Lung (tissue), 11 donors: ENCODE measurements at regions not wholly inside any gene's neighbourhood (a gene's known extent, or its start where the extent isn't known, plus 50 kb on each side); places are given as distances from the start of the nearest gene placed in this dataset.
A peak's percentile ranks its signal among the peaks of the same experiment; 100 is the strongest.

ENCODE experiments used
- ATAC-seq: fragments of 200-7000 bp; cut with Tn5 transposase; one replicate; pipeline ENCODE4 v1.9.1; 2020; ENCODE audit warnings: moderate number of reproducible peaks; ENCODE audit not compliant: insufficient read depth, low FRiP score
- DNase-seq, 3 donors: peaks; one replicate each; pipeline ENCODE4 v3.0.0-alpha.2; 2013 to 2017
- H3K27ac ChIP-seq, 2 donors: one replicate each; pipeline ENCODE4 v1.5.1; 2013; ENCODE audit warnings: mild to moderate bottlenecking in 2 of 2, moderate library complexity in 2 of 2, control low read depth in 1 of 2, inconsistent platforms in 1 of 2, low read depth in 1 of 2, low read length in 1 of 2
- H3K27me3 ChIP-seq, 3 donors: one replicate each; pipeline ENCODE4 v1.5.1; 2013; ENCODE audit warnings: low read length in 2 of 3; ENCODE audit not compliant: control insufficient read depth in 3 of 3, insufficient read depth in 3 of 3
- H3K36me3 ChIP-seq, 4 donors: one replicate each; pipeline ENCODE4 v1.5.1; 2013; ENCODE audit warnings: low read length in 4 of 4, mild to moderate bottlenecking in 1 of 4, moderate library complexity in 1 of 4; ENCODE audit not compliant: control insufficient read depth in 4 of 4, insufficient read depth in 4 of 4
- H3K4me1 ChIP-seq, 5 donors: one replicate each; pipeline ENCODE4 v1.5.1; 2013; ENCODE audit warnings: low read length in 5 of 5, mild to moderate bottlenecking in 2 of 5, moderate library complexity in 1 of 5; ENCODE audit not compliant: control insufficient read depth in 5 of 5, insufficient read depth in 5 of 5
- H3K4me3 ChIP-seq: one replicate; pipeline ENCODE4 v1.5.1; 2013; ENCODE audit warnings: mild to moderate bottlenecking, control low read depth, moderate library complexity
- H3K9ac ChIP-seq, 2 donors: one replicate each; pipeline ENCODE4 v1.5.1; 2013; ENCODE audit warnings: low read length in 2 of 2, control low read depth in 1 of 2; ENCODE audit not compliant: insufficient read depth in 1 of 2
- H3K9me3 ChIP-seq, 4 donors: one replicate each; pipeline ENCODE4 v1.5.1; 2013; ENCODE audit warnings: low read length in 3 of 4, mild to moderate bottlenecking in 1 of 4, moderate library complexity in 1 of 4; ENCODE audit not compliant: control insufficient read depth in 4 of 4, insufficient read depth in 3 of 4
- WGBS, 2 donors: extraction: QIAGEN DNeasy Blood & Tissue Kit; methylation state at CpG; one replicate each; pipeline ENCODE4 v1.1.7; 2013; 5-methylcytosine and 5-hydroxymethylcytosine counted together
- TF ChIP-seq, protein P1 (sequence below): IDR thresholded peaks from 2 replicates; pipeline ENCODE4 v1.5.1; 2012; ENCODE audit warnings: mild to moderate bottlenecking; ENCODE audit errors: control extremely low read depth, extremely low read depth
- donor health status: control.
- donor health status: control.
- donor health status: Bipolar disorder and iron deficiency.
- donor health status: healthy.
- donor health status: DM: yes; HTN: yes; CAD: no.

DNA sequence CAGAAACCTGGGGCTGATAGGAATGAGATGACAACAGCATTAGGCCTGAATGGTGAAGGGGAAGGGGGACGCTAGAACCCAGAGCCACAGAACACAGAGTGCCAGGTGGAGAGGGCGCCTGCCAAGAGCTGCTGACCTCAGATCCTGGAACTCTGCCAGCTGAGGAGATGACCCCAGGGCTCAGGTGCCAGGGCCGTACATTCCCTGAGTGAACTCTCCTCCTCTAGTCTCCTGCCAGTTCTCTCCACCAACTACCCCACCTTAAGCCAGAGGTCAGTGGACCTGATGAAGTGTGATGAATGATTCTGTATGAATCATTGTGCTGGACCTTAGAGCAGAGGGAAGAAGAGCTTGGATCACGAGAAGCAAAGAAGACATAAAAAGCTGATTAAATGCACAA lies 1582.2 kb upstream of the ACVR2A start:
- Histone ChIP-seq H3K27ac (no peak overlapping the region), H3K36me3 (no peaks in the 10 kb centered on the region), H3K27me3 (no peaks in the 10 kb centered on the region), H3K4me3 (no peak overlapping the region), H3K9ac (no peak overlapping the region), H3K4me1 (peaks cover 0 to 16% (median 0%) of the 10 kb centered on the region in 5 donors), H3K9me3 (peaks cover 0 to 3% (median 0%) of the 10 kb centered on the region in 4 donors)
- DNase-seq, result no peak
- WGBS, 2 donors, result 83 to 87% methylated on average over 4 of the region's 4 CpGs
- TF ChIP-seq, protein P1, sequence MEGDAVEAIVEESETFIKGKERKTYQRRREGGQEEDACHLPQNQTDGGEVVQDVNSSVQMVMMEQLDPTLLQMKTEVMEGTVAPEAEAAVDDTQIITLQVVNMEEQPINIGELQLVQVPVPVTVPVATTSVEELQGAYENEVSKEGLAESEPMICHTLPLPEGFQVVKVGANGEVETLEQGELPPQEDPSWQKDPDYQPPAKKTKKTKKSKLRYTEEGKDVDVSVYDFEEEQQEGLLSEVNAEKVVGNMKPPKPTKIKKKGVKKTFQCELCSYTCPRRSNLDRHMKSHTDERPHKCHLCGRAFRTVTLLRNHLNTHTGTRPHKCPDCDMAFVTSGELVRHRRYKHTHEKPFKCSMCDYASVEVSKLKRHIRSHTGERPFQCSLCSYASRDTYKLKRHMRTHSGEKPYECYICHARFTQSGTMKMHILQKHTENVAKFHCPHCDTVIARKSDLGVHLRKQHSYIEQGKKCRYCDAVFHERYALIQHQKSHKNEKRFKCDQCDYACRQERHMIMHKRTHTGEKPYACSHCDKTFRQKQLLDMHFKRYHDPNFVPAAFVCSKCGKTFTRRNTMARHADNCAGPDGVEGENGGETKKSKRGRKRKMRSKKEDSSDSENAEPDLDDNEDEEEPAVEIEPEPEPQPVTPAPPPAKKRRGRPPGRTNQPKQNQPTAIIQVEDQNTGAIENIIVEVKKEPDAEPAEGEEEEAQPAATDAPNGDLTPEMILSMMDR, result no peak
- ATAC-seq, result no peak

DNA sequence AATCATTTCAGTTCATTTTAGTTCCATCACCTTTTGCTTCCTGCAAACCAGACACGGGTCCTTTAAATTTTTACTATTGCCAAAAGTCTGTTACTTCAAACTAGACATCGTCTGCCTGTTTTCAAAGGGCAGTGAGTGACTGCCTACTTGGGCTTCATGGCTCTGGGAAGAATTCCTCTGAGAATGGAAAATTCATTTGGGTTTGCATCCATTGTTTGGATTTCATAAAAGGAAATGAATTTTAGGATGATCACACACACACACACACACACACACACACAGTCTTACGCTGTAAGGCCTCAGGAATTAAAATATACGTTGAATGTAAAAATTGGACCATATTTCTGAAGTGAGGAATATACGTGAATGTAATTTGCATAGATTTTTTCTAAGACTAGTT lies 1584.3 kb upstream of the ACVR2A start:
- 76 to 83% methylated on average over 5 of the region's 5 CpGs for WGBS, 2 donors

DNA sequence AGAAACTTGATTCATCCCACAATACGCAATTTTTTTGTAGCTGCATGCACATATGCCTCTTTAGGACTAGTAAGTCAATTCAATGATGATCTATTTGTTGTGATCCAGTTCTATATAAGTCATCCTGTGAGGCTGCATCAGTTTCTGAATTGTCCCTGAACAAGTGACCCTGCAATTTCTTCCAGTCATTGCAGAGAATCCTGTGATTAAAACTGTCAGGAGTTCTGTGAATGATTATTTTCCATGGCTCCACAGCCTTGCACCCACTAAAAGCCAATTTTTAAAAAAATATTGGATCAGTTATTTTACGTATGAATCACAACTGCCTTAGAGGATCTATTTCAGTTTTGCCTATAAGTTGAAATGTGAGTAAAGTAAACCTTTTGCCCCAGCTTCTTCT lies 1585.0 kb upstream of the ACVR2A start:
- Histone ChIP-seq H3K36me3 (no peaks in the 10 kb centered on the region), H3K9me3 (peaks cover 0 to 3% (median 0%) of the 10 kb centered on the region in 4 donors), H3K9ac (no peak overlapping the region), H3K27ac (no peak overlapping the region), H3K4me3 (no peak overlapping the region), H3K27me3 (no peaks in the 10 kb centered on the region), H3K4me1 (peaks cover 0 to 13% (median 0%) of the 10 kb centered on the region in 5 donors)
- TF ChIP-seq, protein P1, result no peak
- ATAC-seq, result no peak
- no peak for DNase-seq
- WGBS, 2 donors, result 93 to 95% methylated on average over 2 of the region's 2 CpGs

More for the DNA sequence above, 1584.3 kb upstream of the ACVR2A start:
- DNase-seq (peak in 2 of 3 donors; percentile 29 to 37), ATAC-seq (no peak)
- Histone ChIP-seq H3K4me3 (no peak overlapping the region), H3K9me3 (peaks cover 0 to 3% (median 0%) of the 10 kb centered on the region in 4 donors), H3K36me3 (no peaks in the 10 kb centered on the region), H3K9ac (no peak overlapping the region), H3K27me3 (no peaks in the 10 kb centered on the region), H3K27ac (no peak overlapping the region), H3K4me1 (peaks cover 0 to 13% (median 0%) of the 10 kb centered on the region in 5 donors)
- TF ChIP-seq, protein P1, result no peak

DNA sequence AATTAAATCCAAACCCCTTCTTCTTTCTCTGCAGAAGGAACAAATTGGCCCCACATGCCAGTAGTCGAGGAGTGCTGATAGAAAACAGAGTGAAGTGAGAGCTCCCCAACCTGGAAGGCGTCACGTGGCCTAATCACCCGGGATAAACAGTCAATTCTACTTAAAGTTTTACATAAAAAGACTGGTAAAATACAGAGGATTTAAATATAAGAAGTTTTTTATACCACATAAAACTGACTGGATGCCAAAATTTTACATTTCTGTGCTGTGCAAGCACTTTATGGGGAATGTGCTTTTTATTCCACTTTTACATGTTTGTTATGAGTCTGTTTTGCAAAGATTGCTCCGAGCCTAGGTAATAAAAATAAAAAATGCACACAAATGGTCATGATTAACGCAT lies 1586.8 kb upstream of the ACVR2A start:
- no peak overlapping the region for H3K4me3 ChIP-seq
- ATAC-seq (no peak), DNase-seq (peak in 2 of 3 donors; percentile 38 to 60)
- H3K36me3 ChIP-seq, result no peaks in the 10 kb centered on the region
- TF ChIP-seq, protein P1, result no peak
- no peak overlapping the region for H3K27ac ChIP-seq
- no peak overlapping the region for H3K9ac ChIP-seq
- 69 to 78% methylated on average over 6 of the region's 6 CpGs for WGBS, 2 donors
- peaks cover 0 to 13% (median 0%) of the 10 kb centered on the region in 5 donors for H3K4me1 ChIP-seq
- H3K27me3 ChIP-seq, result no peaks in the 10 kb centered on the region
- H3K9me3 ChIP-seq, result peaks cover 0 to 3% (median 0%) of the 10 kb centered on the region in 4 donors
